COLO668 (cell line): ENCODE measurements at regions not wholly inside any gene's neighbourhood (a gene's known extent, or its start where the extent isn't known, plus 50 kb on each side); places are given as distances from the start of the nearest gene placed in this dataset.

Source experiments
- DNase-seq: peaks from one replicate; lab custom pipeline; 2025; ENCODE audit not compliant: unreplicated experiment; lab: John Stamatoyannopoulos, UW

DNA sequence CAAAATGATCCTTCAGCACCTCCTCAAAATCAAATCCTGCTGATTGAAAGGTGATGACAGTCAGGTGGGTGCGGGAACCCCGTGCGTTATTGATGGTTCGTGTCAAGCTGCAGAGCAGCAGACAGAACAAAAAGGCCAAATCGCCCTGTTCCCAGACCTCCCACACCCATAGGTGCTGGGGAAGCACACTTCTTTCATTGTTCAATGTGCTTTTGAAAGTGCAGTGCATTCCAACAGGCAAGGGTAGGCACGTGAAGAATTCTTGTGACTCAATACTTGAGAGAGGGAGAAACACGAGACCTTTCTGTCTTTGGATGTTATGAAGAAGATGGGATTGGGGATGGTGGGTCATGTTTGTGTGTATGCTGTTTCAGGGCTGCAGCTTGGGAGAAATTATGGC, 514.0 kb downstream of the MCTP2 start:
- DNase-seq = no peak

DNA sequence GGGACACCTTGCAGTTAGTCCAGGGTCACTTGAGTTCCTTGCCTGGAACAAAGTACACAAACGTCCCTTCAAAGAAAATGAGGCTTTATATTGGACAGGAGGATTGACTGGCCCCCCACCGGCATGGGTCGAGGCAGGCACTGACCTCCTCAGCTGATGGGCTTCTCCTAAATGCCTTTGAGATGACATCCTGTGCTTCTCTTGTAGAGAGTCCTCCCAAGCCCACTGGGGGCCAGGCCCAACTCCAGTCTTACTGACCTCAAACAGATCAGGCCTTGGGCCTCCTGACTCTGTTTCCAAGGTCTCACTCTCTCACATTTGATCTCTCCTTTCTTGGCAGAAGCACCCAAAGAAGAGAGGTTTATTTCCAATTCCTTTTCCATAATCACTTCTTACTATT, 516.1 kb downstream of the MCTP2 start:
- DNase-seq = no peak

DNA sequence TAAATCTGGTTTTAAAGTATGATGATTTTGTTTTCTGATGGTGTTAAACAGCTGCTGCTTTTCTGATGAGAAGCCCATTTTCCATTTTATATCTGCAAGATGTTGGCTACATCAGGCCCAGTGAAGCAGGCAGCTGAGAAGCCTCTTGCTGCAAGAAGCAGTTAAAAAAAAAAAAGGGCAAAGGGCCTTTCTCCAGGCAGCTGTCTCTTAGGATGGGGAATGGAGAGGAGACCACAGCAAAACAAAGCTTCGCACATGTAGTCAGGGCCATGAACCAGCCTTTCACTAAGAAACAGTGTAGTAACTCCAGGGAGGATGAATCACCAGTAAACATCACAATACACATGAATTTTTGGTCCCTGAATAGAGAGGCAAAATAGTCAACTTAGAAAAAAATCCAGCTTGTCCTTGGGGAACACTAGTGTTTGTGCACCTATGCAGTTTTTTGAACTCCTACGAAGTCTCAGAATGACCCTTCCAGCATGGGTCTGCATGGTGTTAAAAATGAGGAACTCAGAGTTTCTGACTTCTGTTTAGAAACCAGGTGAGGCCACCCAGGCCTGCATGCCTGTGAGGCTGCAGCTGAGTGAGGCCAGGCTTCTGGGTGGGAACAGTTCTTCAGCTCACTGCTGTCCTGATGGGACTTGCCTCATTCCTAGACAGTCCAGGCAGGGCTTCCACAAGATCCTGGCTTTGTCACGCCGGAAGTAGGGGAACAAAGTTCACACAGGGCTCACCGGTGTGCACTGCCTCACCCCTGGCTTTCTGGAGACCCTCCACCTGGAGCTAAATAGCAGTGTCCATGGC, 518.7 kb downstream of the MCTP2 start:
- no peak for DNase-seq

DNA sequence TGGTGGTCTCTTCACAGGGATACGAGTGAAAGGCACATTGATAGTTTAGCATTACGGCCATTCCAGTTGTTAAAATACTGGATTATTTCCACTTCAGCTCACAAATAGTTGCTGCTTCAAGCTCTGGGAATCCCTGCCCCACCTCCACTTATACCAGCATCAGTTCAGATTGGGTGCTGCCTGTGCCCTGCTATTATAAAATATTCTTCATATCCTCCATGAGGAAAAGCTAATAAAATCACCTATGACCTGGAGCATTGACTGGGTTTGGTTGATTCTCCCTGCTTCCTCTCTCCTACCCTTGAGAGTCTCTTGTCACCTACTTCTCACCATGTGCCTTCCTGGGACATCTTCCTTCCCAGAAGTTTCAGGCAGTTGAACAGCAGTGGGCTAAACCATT, 529.0 kb downstream of the MCTP2 start:
- DNase-seq = no peak

DNA sequence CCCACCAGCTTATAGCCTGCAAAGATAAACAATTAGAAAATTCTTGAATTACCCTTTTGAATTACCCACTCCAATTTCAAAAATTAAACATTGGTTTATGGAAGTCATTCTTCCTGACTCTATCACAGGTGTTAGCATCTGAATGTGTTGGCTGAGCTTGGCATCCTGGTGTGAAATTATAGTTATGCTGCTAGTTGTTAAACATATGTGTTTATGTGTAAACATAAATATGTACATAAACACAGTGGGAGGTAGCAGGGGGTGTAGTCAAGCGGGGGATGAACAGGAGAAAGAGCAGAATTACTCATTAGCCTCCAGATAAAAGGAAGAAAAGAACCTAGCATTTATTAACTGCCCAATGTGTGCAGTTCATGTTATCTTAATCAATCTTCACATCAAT, 530.2 kb downstream of the MCTP2 start:
- no peak for DNase-seq

DNA sequence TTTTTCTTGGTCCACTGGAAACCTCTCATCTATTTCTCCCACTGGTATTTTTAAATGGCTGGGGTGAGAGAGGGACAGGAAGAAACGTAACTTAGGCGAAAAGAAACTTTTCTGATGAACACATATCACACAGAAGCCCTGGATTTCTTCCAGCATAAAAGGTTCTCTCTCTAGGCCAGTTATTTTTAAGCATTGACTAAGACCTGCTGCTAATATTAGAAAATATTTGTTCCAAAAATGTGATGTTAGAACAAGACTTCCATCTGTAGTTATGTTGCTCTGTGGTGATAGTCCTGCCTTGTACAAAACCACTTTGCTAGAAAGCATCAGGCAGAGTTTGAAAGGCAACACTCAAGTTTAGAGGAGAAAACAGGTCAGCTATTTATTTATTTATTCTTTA, 537.7 kb downstream of the MCTP2 start:
- no peak for DNase-seq

DNA sequence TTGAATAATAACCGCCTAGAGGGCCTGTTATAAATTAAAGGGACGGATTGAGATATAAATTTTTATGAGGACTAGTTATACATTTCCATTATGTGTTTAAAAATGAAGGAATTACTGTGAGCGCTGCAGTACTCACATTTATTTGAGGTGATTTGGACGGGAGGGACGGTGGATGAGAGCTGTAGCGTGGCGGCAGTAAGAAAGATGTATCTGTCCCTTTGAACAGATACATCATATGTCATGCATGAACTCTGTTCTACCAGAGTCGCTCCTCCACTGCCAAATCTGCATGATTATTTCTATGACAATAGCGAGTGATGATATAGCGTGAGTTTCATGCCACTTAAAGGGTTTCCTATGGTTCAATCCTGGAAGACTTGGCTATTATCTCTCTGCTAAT, 538.8 kb downstream of the MCTP2 start:
- no peak for DNase-seq

DNA sequence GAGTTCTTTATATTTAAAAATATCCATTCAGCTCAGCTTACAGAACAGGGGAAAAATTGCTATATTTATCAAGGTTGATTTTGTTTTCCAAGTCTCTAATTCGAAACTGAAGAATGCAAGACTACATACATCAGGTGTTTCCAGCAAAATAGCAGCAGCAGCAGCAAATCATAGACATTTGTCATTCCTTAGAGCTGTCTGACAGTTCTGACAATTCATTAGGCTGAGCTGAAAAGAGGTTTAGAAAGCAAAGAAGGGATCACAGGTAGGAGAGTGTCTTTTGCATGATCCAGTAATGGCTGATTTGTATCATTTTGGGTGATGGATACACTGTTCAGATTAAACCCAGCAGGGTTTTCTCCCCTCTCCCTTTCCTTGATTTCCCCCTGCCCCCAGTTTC, 545.7 kb downstream of the MCTP2 start:
- no peak for DNase-seq

DNA sequence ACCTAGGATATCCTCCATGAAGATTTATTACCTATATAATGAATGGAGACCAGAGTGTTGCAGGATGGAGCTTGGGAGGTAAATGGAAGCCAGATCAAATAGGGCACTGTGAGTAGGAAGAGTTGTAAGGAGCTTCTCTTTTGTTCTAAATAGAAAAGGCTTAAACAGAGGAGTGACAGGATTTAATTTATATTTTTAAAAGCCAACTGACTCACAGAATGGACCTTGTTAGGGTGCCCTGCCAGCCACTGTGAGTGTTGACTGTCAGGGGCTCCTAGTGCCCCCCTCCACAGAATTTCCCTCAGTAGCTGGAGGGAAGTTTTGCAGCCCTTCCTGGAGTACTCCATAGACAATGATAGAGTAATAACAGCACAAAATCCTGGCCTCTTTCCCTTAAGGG, 547.5 kb downstream of the MCTP2 start:
- no peak for DNase-seq

DNA sequence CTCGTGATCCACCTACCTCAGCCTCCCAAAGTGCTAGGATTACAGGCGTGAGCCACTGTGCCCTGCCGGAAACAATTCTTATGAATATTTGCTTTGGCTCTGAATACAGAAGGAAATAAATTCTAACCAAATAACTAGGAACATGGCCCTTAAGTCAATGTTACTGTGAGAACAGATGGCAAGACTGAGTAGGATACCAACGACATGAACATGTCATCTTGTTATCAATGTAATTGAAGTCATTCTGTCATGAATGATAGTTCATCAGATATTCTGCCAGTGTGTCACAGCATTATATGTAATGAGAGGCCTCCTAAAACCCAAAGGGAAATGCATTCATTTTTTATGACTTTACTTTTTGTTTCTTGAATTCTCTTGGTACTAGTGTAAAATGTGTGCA, 548.8 kb downstream of the MCTP2 start:
- no peak for DNase-seq

DNA sequence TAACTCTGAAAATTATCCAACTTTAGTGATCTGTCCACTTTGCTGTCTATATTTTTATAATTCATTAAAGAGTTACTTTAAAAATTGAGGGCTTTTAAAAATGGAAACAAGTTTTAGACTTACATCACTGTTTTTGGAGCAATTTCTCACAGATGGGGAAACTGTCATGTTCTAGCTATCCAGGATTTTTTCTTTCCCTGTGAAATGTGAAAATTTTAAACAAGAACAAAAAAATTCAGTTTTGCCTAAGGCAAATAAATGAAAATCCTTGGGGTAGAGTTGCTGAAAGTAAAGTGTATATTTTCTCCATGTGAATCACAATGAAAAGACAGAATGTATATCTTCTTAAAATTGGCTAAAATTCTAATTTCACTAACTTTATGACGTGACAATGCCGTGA, 553.7 kb downstream of the MCTP2 start:
- no peak for DNase-seq

DNA sequence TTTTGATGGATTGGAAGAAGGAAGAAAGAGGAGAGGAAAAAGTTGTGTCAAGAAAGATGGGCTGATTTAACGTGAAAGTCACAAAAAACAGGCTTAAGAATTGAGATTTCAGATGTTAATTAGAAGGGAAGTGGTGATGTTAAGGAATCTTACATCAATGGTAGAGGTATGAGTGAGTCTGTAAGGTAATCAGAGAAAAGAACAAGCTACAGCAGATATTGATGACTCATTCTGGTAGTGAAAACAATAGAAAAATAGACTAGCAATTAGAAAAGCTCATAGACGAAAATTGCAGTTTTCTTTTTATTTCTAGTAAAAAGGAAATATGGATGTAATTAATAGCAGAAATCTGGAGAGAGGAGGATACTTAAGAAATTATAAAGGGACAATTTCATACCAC, 559.6 kb downstream of the MCTP2 start:
- no peak for DNase-seq

DNA sequence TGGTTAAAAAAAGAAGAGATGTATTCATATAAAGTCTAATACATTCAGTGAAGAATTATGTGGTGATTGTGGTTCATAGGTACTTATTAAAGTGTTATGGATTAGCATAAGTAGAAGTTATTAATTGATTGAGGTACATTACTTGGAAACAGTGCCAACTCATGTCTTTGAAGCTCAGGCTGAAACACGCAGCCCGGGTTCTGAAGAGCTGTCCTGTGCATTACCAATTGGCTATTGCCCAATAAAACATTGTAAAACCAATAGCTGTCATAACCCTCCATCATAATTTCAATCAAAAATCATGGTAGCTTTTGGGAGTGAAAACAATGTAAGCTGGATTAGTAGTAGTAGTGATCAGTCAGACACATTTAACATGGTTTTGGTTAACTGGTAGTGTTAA, 560.1 kb downstream of the MCTP2 start:
- DNase-seq = no peak

DNA sequence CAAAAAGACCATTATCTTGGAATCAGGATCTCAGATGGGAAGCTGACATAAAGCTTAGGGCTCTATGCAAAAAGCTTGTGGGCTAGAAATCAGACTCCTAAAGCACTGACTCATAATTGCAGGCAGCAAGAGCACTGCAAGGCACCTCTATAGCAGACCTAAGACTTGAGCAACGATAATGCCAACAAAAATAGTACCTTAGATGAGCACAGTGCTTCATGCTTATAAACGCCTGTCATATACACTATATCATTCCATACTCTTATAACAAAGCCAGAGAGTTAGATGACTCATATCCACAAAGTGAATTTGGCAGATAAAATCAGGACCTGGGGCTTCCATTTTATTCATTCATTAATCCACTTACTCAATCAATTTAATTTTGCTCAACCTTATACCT, 560.8 kb downstream of the MCTP2 start:
- no peak for DNase-seq

DNA sequence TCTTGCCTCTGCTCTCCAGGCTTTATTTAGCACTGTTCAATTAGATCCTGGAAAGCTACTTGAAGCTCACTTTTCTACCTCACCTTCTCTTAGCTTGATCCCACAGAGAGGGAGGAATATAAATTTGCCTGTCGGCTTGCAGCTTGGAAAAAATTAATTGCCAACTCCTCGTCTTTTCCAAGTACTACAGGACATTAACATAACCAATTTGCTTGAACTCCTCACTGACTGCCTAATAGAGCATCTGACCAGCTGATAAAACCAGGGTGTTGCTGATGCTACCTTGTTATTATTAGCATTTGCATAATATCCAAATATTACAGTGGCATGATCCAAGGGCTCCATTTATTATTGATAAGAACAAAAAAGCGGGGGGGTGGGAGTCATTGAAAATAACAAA, 561.8 kb downstream of the MCTP2 start:
- DNase-seq = no peak

DNA sequence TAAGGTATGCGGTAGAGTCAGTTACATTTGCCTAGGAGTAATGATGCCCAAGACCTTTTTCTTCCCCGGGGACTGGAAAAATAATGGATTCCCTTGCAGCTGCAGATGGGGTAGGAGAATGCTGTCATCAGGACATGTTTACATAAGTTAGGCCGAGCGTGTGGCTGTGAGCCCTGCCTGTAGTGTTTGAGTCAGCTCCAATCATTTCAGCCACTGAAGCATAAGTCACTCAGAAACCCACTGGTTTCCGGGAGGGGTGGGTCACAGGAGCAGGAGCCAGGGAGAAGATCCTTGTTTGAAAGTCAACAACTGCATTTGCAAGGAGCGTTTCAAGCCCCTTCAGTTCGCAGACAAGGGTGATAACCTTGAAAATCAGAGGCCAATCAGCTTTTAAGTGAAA, 562.3 kb downstream of the MCTP2 start:
- DNase-seq = no peak

DNA sequence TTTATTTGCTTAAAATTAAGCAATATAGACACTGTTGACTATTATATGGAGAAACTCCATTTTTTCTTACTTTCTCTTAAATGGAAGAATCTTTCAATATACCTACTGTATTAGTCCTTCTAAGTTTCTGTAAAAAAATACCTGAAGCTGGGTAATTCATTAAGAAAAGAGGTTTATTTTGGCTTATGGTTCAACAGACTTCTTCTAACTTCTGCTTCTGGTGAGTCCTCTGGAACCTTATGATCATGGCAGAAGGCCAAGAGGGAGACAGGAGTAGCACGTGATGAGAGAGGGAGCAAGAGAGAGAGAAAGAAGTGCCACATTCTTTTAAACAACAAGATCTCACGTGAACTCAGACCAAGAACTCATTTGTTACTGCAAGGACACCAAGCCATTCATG, 573.3 kb downstream of the MCTP2 start:
- DNase-seq = no peak

DNA sequence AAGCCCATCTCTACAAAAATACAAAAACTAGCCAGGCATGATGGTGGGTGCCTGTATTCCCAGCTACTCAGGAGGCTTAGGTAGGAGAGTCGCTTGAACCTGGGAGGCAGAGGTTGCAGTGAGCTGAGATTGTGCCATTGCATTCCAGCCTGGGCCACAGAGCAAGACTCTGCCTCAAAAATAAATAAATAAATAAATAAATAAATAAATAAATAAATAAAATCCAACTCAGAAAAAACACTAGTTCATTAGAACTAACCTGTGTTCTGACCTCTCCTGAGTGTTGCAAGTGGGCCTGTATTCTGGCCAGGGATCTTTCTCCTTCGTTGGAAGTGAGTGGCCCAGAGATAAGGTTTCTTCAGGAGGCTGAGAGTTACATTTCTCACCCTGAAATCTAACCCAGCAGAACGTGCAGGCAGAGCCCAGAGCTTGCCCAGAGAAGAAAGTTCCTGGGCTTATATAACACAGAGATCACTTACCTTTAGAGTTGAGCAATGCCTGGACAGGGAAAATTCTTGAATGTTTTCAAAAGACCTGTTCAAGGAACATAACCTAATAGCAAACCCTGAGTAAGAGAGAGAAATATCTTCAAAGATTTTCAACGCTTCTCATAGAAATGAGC, 583.9 kb downstream of the MCTP2 start:
- DNase-seq = no peak

DNA sequence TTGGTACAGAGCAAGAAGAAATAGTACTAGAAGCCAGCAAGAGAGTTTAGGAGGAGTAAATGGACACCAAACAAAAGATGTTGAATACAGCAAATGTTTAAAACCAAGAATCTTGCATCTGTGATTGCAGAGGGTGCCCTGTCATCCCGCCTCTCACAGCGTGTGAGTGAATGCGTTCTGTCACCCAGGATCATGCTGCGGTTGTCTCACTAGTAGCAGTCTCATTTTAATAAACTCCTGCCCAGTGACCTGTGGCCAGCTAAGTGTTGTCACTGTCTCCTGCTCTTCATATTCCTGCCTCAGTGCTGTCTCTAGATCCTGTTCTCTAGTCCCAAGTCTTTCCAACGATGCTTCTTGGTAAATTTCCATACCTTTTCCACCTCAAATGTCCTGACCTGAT, 584.6 kb downstream of the MCTP2 start:
- DNase-seq = no peak

DNA sequence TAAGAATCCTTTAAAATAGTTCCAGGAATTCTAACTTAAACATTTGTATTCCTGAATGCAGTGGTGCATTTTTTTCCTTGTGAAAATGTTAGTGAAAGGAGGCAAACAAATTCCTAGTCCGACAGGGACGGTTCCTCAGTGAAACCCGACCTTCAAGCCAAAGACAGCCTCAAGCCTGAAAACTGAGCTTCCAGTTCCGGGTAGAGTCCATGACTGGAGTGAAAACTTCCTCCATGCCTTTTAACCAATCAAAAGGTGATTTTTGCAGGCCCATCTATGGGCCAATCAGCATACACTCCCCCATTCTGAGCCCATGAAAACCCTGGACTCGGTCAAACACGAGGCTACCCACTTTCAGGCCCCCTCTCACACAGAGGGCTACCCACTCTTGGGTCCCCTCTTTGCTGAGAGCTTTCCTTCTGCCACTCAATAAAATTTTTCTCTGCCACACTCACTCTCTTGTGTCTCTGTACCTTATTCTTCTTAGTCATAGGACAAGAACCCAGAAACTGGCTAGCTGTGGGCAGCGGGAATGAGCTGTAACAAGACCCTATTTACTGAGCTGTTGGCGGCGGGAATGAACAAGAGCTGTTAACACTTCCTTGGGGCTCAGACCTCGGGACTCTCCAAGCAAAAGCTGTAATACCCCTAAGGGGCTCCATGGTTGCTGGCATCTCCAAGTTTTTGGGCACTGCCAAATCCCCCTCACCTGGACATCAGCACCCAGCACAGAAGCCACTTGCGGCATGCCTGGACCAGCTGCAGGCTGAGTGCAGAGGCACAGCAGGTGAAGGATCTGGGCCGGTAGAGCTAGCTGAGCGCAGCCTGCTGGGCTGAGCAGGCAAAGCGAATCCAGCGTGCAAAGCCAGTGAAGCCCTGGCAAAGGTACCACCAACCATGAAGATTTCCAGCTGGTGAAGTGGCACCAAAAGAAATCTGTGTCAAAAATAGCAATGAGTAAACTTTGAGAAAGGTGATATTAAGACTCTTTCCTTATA, 598.8 kb downstream of the MCTP2 start:
- no peak for DNase-seq

DNA sequence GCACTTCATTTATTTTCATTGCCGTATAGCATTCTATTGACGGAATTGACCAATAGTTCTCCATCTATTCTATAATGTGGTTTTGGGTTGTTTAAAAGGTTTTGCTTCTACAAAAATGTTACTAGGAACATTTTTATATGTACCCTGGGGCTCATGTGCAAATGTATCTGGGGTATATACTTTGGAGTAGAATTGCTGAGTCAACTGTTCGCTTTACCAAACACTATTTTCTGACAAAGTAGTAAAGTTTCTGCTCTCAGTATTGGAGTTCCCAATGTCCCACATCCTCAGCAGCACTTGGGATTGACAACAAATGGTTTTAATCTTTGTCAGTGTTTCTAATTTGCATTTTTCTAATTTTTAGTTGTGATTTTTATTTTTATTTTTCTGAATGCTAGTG, 602.6 kb downstream of the MCTP2 start:
- no peak for DNase-seq

DNA sequence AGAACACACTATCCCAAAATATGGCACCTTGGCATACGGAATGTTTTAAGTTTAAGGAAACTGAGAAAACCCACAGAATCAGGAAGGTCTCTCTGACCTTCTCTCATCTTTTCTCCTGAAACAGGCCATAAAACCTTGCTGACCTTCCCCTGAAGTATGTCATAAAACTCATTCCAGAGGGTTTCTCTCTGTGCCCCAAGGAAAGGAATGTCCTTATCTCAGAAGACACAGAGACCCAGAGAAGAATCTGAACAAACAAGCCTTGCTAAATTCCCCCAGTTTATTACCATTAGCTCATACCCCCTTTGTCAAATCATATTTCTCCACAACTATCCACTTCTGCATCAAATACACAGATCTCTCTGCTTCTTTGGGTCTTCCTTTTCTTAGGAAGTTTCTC, 603.1 kb downstream of the MCTP2 start:
- DNase-seq = no peak
